Middle frontal gyrus (tissue), 1 donor: ENCODE measurements at regions not wholly inside any gene's neighbourhood (a gene's known extent, or its start where the extent isn't known, plus 50 kb on each side); places are given as distances from the start of the nearest gene placed in this dataset.
"Not testable (repeated sequence)": the region's sequence is repeated elsewhere in the genome, so short reads cannot be mapped to it uniquely, and the experiment has no call there.

ENCODE experiments used
- DNase-seq: peaks from one replicate; pipeline ENCODE4 v3.0.0-alpha.2; 2015; ENCODE audit warnings: low spot score; ENCODE audit errors: extremely low spot score

GRCh38 chr13:40028446-40028845, 373.0 kb downstream of the COG6 start:
- DNase-seq, result no peak

GRCh38 chr13:40031031-40031430, 375.6 kb downstream of the COG6 start:
- no peak for DNase-seq

- DNase-seq, result no peak
Observed at GRCh38 chr13:40039061-40039460, 383.6 kb downstream of the COG6 start.

- DNase-seq, result no peak
Observed at GRCh38 chr13:40042991-40043390, 387.5 kb downstream of the COG6 start.

- no peak for DNase-seq
Observed at GRCh38 chr13:40043764-40044163, 388.3 kb downstream of the COG6 start.

GRCh38 chr13:40047322-40047771, 391.9 kb downstream of the COG6 start:
- DNase-seq, result no peak

- no peak for DNase-seq
Observed at GRCh38 chr13:40048551-40048950, 393.1 kb downstream of the COG6 start.

GRCh38 chr13:40052954-40053353, 397.5 kb downstream of the COG6 start:
- DNase-seq, result no peak

GRCh38 chr13:40053401-40053800, 397.9 kb downstream of the COG6 start:
- DNase-seq, result no peak

GRCh38 chr13:40054422-40054821, 399.0 kb downstream of the COG6 start:
- DNase-seq, result not testable (repeated sequence)

- DNase-seq, result no peak
Observed at GRCh38 chr13:40056898-40057619, 401.6 kb downstream of the COG6 start.

GRCh38 chr13:40058757-40059236, 403.3 kb downstream of the COG6 start:
- no peak for DNase-seq

- no peak for DNase-seq
Observed at GRCh38 chr13:40059540-40060232, 404.2 kb downstream of the COG6 start.

GRCh38 chr13:40060296-40061007, 405.0 kb downstream of the COG6 start:
- DNase-seq, result no peak

- no peak for DNase-seq
Observed at GRCh38 chr13:40061466-40062450, 406.3 kb downstream of the COG6 start.

GRCh38 chr13:40063278-40063698, 407.8 kb downstream of the COG6 start:
- no peak for DNase-seq

GRCh38 chr13:40063703-40064102, 408.2 kb downstream of the COG6 start:
- DNase-seq, result no peak

GRCh38 chr13:40064154-40065097, 409.0 kb downstream of the COG6 start:
- DNase-seq, result no peak

GRCh38 chr13:40069173-40070044, 413.9 kb downstream of the COG6 start:
- peak; percentile 35 for DNase-seq
